ENCODE measurements at regions not wholly inside any gene's neighbourhood (a gene's known extent, or its start where the extent isn't known, plus 50 kb on each side); places are given as distances from the start of the nearest gene placed in this dataset.

- TF ChIP-seq CTCF (IDR thresholded peaks at IDR 0.05 in 2 of 3, conservative IDR thresholded peaks at IDR 0.05 in 1 of 3; ENCODE audit: borderline replicate concordance in 1 of 3, insufficient read depth in 1 of 3, low read depth in 2 of 3, low read length in 2 of 3) (no peak), POLR2A (IDR thresholded peaks at IDR 0.05; ENCODE audit: borderline replicate concordance, extremely low read depth, insufficient read depth, insufficient read length) (no peak), POLR2AphosphoS5 (IDR thresholded peaks at IDR 0.05; ENCODE audit: low read depth, low read length) (no peak), EZH2 (IDR thresholded peaks at IDR 0.05) (no peak), CBX3 (IDR thresholded peaks at IDR 0.05; ENCODE audit: low read depth) (no peak), ZFX (IDR thresholded peaks at IDR 0.05) (no peak), SRF (IDR thresholded peaks at IDR 0.05; ENCODE audit: low read depth) (no peak)
These were observed 62.2 kb downstream of the GCNT4 start for GRCh38 chr5:74990194-74990593.
